ENCODE measurements at regions not wholly inside any gene's neighbourhood (a gene's known extent, or its start where the extent isn't known, plus 50 kb on each side); places are given as distances from the start of the nearest gene placed in this dataset.

- DNase-seq (ENCODE audit: low read depth), result no peak
Measured at GRCh38 chr21:16181018-16181417, 451.2 kb downstream of the USP25 start.

- DNase-seq (ENCODE audit: low read depth), result no peak
Measured at GRCh38 chr21:16185766-16186165, 456.0 kb downstream of the USP25 start.

- no peak for DNase-seq (ENCODE audit: low read depth)
Measured at GRCh38 chr21:16186742-16187141, 457.0 kb downstream of the USP25 start.

- DNase-seq (ENCODE audit: low read depth), result no peak
Measured at GRCh38 chr21:16187603-16188301, 458.0 kb downstream of the USP25 start.

GRCh38 chr21:16192902-16193301 is 463.1 kb downstream of the USP25 start:
- no peak for DNase-seq (ENCODE audit: low read depth)

GRCh38 chr21:16193496-16194094 is 463.8 kb downstream of the USP25 start:
- DNase-seq (ENCODE audit: low read depth), result no peak

- DNase-seq (ENCODE audit: low read depth), result no peak
Measured at GRCh38 chr21:16194095-16194787, 464.5 kb downstream of the USP25 start.

- DNase-seq (ENCODE audit: low read depth), result no peak
Measured at GRCh38 chr21:16194788-16195537, 465.2 kb downstream of the USP25 start.

- no peak for DNase-seq (ENCODE audit: low read depth)
Measured at GRCh38 chr21:16195538-16195910, 465.7 kb downstream of the USP25 start.

GRCh38 chr21:16196001-16196400 is 466.2 kb downstream of the USP25 start:
- DNase-seq (ENCODE audit: low read depth), result no peak

GRCh38 chr21:16198546-16198945 is 468.8 kb downstream of the USP25 start:
- no peak for DNase-seq (ENCODE audit: low read depth)

- no peak for DNase-seq (ENCODE audit: low read depth)
Measured at GRCh38 chr21:16199539-16199938, 469.8 kb downstream of the USP25 start.

- DNase-seq (ENCODE audit: low read depth), result no peak
Measured at GRCh38 chr21:16201718-16202117, 471.9 kb downstream of the USP25 start.

- DNase-seq (ENCODE audit: low read depth), result no peak
Measured at GRCh38 chr21:16205527-16205926, 475.7 kb downstream of the USP25 start.

GRCh38 chr21:16211339-16212303 is 481.8 kb downstream of the USP25 start:
- no peak for DNase-seq (ENCODE audit: low read depth)

GRCh38 chr21:16213518-16213917 is 483.7 kb downstream of the USP25 start:
- DNase-seq (ENCODE audit: low read depth), result no peak

GRCh38 chr21:16215193-16215592 is 485.4 kb downstream of the USP25 start:
- no peak for DNase-seq (ENCODE audit: low read depth)

GRCh38 chr21:16215663-16216183 is 485.9 kb downstream of the USP25 start:
- DNase-seq (ENCODE audit: low read depth), result no peak

GRCh38 chr21:16216288-16216962 is 486.6 kb downstream of the USP25 start:
- no peak for DNase-seq (ENCODE audit: low read depth)

GRCh38 chr21:16218682-16219343 is 489.0 kb downstream of the USP25 start:
- DNase-seq (ENCODE audit: low read depth), result no peak

Measured in activated T-helper 9 cell treated with anti-CD3 and anti-CD28 coated beads, Interleukin-2, amount 50 U/mL, for 16 hours (primary cell).